CD4-positive, alpha-beta T cell treated with Interleukin-4 for 1 hour (primary cell): ENCODE measurements at regions not wholly inside any gene's neighbourhood (a gene's known extent, or its start where the extent isn't known, plus 50 kb on each side); places are given as distances from the start of the nearest gene placed in this dataset.
"Not testable (repeated sequence)": the region's sequence is repeated elsewhere in the genome, so short reads cannot be mapped to it uniquely, and the experiment has no call there.

Experiments
- DNase-seq, 2 donors: peaks; one replicate each; pipeline ENCODE4 v3.0.0-alpha.2; 2020 to 2022

GRCh38 chr2:105490956-105491355, 92.1 kb upstream of the FHL2 start:
- no peak for DNase-seq

- no peak for DNase-seq
Observed at GRCh38 chr2:105490204-105490603, 91.4 kb upstream of the FHL2 start.

GRCh38 chr2:105489168-105489878, 90.5 kb upstream of the FHL2 start:
- no peak for DNase-seq

GRCh38 chr2:105488285-105488684, 89.4 kb upstream of the FHL2 start:
- DNase-seq: no peak

GRCh38 chr2:105487142-105488069, 88.6 kb upstream of the FHL2 start:
- DNase-seq: no peak

- DNase-seq: no peak
Observed at GRCh38 chr2:105486762-105487141, 87.9 kb upstream of the FHL2 start.

- no peak for DNase-seq
Observed at GRCh38 chr2:105478670-105479069, 79.8 kb upstream of the FHL2 start.

GRCh38 chr2:105477050-105477620, 78.3 kb upstream of the FHL2 start:
- not testable (repeated sequence) for DNase-seq

GRCh38 chr2:105473011-105473410, 74.2 kb upstream of the FHL2 start:
- DNase-seq: no peak

- DNase-seq: no peak
Observed at GRCh38 chr2:105470979-105471378, 72.1 kb upstream of the FHL2 start.

- no peak for DNase-seq
Observed at GRCh38 chr2:105469781-105470180, 70.9 kb upstream of the FHL2 start.

GRCh38 chr2:105468582-105469042, 69.8 kb upstream of the FHL2 start:
- no peak for DNase-seq

- DNase-seq: no peak
Observed at GRCh38 chr2:105464325-105464724, 65.5 kb upstream of the FHL2 start.

GRCh38 chr2:105460048-105460732, 61.3 kb upstream of the FHL2 start:
- DNase-seq: no peak

- no peak for DNase-seq
Observed at GRCh38 chr2:105458076-105458475, 59.2 kb upstream of the FHL2 start.

GRCh38 chr2:105455488-105456003, 56.7 kb upstream of the FHL2 start:
- no peak for DNase-seq

- no peak for DNase-seq
Observed at GRCh38 chr2:105454801-105455485, 56.1 kb upstream of the FHL2 start.

- DNase-seq: no peak
Observed at GRCh38 chr2:105451571-105452166, 52.8 kb upstream of the FHL2 start.

- no peak for DNase-seq
Observed at GRCh38 chr2:105450471-105450870, 51.6 kb upstream of the FHL2 start.

- no peak for DNase-seq
Observed at GRCh38 chr2:105449076-105449475, 50.2 kb upstream of the FHL2 start.
